HFF-Myc (cell line): ENCODE measurements at regions not wholly inside any gene's neighbourhood (a gene's known extent, or its start where the extent isn't known, plus 50 kb on each side); places are given as distances from the start of the nearest gene placed in this dataset.

Experiments used
- DNase-seq: peaks from one replicate; pipeline ENCODE4 v3.0.0-alpha.2; 2011; ENCODE audit warnings: low read depth; ENCODE audit errors: extremely low read depth
- H3K4me3 ChIP-seq: replicated peaks from 2 replicates; pipeline ENCODE4 v1.5.1; 2011; ENCODE audit warnings: low read depth, mild to moderate bottlenecking, control low read depth, low read length
- TF ChIP-seq, protein P1 (sequence below): IDR thresholded peaks from 2 replicates; pipeline ENCODE4 v1.5.1; 2012; ENCODE audit warnings: mild to moderate bottlenecking, low read depth, low read length, control low read depth; ENCODE audit errors: missing control alignments

- TF ChIP-seq, protein P1, sequence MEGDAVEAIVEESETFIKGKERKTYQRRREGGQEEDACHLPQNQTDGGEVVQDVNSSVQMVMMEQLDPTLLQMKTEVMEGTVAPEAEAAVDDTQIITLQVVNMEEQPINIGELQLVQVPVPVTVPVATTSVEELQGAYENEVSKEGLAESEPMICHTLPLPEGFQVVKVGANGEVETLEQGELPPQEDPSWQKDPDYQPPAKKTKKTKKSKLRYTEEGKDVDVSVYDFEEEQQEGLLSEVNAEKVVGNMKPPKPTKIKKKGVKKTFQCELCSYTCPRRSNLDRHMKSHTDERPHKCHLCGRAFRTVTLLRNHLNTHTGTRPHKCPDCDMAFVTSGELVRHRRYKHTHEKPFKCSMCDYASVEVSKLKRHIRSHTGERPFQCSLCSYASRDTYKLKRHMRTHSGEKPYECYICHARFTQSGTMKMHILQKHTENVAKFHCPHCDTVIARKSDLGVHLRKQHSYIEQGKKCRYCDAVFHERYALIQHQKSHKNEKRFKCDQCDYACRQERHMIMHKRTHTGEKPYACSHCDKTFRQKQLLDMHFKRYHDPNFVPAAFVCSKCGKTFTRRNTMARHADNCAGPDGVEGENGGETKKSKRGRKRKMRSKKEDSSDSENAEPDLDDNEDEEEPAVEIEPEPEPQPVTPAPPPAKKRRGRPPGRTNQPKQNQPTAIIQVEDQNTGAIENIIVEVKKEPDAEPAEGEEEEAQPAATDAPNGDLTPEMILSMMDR, result no peak
- H3K4me3 ChIP-seq, result no peak overlapping the region
- no peak for DNase-seq
Observed at GRCh38 chr20:10789386-10789785, 115.6 kb upstream of the JAG1 start.

- H3K4me3 ChIP-seq, result no peak overlapping the region
- TF ChIP-seq, protein P1, result no peak
- no peak for DNase-seq
Observed at GRCh38 chr20:10790013-10790412, 116.2 kb upstream of the JAG1 start.

GRCh38 chr20:10792291-10792690, 118.5 kb upstream of the JAG1 start:
- no peak overlapping the region for H3K4me3 ChIP-seq
- TF ChIP-seq, protein P1, result no peak
- DNase-seq, result no peak

DNA sequence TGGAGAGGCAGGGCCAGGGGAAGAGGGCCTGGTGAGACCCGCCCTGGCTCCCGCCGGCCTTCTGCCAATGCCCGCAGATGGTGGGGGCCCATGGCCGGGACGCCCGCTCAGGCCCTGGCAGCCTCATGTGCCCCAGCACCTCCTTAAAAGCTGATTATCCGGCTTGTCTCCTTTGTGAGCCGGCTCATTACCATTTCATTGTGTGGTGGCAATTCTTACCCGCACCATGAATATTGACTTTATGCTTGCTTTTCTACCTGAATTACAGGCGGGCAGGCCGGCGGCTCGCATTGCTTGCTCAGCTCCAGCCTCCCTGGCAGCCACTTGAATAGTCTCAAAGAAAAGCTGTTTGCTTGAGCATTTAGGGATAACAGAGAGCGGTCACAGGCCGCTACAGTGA, 120.0 kb upstream of the JAG1 start:
- H3K4me3 ChIP-seq, result no peak overlapping the region
- TF ChIP-seq, protein P1, result no peak
- DNase-seq, result no peak

DNA sequence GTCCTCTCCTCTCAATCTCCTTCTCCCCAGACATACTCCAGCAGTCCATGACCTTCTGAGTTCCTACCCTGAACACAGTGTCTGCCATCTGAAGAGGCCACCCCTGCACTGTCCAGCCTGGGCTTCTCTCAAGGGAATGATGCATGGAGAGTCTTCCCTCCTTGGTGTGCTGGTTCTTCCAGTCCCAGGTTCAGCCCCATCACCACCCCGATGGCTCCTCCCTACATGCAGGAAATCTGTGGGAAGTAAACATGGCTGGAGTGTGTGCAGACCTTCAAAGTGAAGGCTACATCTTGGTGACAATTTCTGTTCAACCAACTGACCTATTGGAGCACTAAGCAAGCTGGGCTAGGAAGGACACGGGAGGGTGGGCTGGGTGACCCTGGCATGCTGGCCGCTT, 121.0 kb upstream of the JAG1 start:
- TF ChIP-seq, protein P1, result no peak
- no peak overlapping the region for H3K4me3 ChIP-seq
- DNase-seq, result no peak

DNA sequence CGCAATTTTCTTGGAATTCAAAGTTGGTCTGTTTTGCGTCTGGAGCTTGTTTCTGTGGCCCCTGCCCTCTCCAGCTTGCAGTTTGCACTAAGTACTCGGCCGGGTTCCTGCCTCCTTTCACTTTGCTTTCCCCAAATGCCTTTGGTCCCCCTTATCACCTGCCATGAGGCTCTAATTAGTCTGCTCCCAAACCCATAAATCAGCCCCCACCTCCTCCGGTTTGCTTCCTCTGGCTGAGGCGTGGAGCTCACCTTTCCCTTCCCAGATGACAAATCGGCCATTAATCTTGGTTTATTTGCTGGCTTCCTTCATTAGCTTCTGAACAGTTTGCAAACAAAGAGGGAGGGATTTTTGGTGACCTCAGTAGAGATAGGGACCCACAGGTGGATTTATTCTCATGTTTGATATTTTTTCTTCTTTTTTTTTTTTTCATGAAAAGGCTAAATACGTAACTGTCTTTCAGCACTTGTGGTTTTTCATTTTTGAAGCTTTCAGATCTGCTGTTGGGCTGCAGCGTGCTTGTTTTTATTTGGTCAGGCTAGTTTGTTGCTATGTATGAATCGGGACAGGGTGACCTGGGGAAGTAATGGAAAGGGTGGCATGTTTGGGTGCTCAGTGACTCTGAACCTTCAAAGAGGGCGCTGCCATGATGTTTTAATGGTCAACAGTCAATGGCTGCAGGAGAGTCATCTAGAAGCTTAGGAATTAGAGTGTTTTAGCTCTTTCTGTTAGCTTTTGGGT, 121.7 kb upstream of the JAG1 start:
- no peak for DNase-seq
- no peak overlapping the region for H3K4me3 ChIP-seq
- TF ChIP-seq, protein P1, result no peak

DNA sequence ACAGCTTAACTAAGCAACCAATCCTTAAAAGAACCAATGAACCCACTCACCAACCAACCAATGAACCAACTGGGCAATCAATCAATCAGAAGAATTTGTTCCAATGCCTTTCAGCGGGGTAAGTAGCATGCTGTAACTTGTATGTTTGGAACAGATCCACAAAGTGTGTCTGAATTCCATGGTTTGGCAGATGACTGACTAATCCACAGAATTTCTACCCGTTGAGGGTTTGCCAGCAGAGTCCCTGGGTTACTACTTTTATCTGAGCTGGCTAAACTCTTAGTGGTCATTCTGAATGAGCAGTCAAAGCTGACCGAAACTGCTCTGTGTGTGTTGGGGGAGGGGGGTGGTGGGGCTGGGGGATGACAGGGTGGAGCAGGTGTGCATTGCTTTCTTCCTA, 125.0 kb upstream of the JAG1 start:
- H3K4me3 ChIP-seq, result no peak overlapping the region
- no peak for DNase-seq
- TF ChIP-seq, protein P1, result no peak
